ENCODE measurements at regions not wholly inside any gene's neighbourhood (a gene's known extent, or its start where the extent isn't known, plus 50 kb on each side); places are given as distances from the start of the nearest gene placed in this dataset.

GRCh38 chr7:49344556-49344955 lies 420.2 kb downstream of the CDC14C start:
- no peak for TF ChIP-seq CTCF (IDR thresholded peaks at IDR 0.05; ENCODE audit: low read depth, low read length)
- no peak for DNase-seq (ENCODE audit: extremely low read depth, low read depth)

- TF ChIP-seq CTCF (IDR thresholded peaks at IDR 0.05; ENCODE audit: low read depth, low read length), result no peak
- no peak for DNase-seq (ENCODE audit: extremely low read depth, low read depth)
Observed at GRCh38 chr7:49346195-49346899, 422.0 kb downstream of the CDC14C start.

- no peak for TF ChIP-seq CTCF (IDR thresholded peaks at IDR 0.05; ENCODE audit: low read depth, low read length)
- DNase-seq (ENCODE audit: extremely low read depth, low read depth), result no peak
Observed at GRCh38 chr7:49367072-49367471, 406.4 kb upstream of the VWC2 start.

- no peak for TF ChIP-seq CTCF (IDR thresholded peaks at IDR 0.05; ENCODE audit: low read depth, low read length)
- no peak for DNase-seq (ENCODE audit: extremely low read depth, low read depth)
Observed at GRCh38 chr7:49371771-49372170, 401.7 kb upstream of the VWC2 start.

- no peak for DNase-seq (ENCODE audit: extremely low read depth, low read depth)
Observed at GRCh38 chr7:49376817-49377375, 396.5 kb upstream of the VWC2 start.

GRCh38 chr7:49386792-49387191 lies 386.6 kb upstream of the VWC2 start:
- DNase-seq (ENCODE audit: extremely low read depth, low read depth), result no peak
- TF ChIP-seq CTCF (IDR thresholded peaks at IDR 0.05; ENCODE audit: low read depth, low read length), result no peak

More at GRCh38 chr7:49376817-49377375, 396.5 kb upstream of the VWC2 start:
- TF ChIP-seq CTCF (IDR thresholded peaks at IDR 0.05; ENCODE audit: low read depth, low read length), result no peak

- DNase-seq (ENCODE audit: extremely low read depth, low read depth), result no peak
- no peak for TF ChIP-seq CTCF (IDR thresholded peaks at IDR 0.05; ENCODE audit: low read depth, low read length)
Observed at GRCh38 chr7:49389871-49390479, 383.5 kb upstream of the VWC2 start.

Measured in AG09319 (cell line).